ENCODE measurements at regions not wholly inside any gene's neighbourhood (a gene's known extent, or its start where the extent isn't known, plus 50 kb on each side); places are given as distances from the start of the nearest gene placed in this dataset.

DNA sequence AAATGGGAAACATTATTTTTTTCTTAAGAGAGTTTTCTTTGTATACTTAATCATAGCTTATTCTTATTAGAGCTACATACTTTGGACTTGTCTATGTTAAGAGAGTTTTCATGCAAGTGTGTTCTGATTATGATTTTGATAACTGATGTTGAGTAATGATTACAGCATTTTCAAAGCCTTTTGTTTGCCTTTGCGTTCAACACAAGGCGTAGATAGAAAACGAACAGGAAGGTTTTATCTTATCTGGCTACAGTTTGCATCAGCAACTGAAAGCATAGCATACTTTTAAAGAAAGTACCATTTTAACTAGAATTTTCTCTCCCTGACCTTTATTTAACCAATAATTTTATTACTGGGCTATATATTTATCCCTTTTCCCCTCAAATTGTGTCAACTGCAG is 51.6 kb upstream of the PDLIM5 start:
- Histone ChIP-seq H4K5ac (ENCODE audit: insufficient read length, low read depth, low read length) (no peak overlapping the region), H3K27ac (ENCODE audit: low read depth, low read length) (no peak overlapping the region), H3K23ac (ENCODE audit: insufficient read length) (no peak overlapping the region), H4K20me1 (replicated peaks in 1 of 2; ENCODE audit: control insufficient read depth in 1 of 2, insufficient read depth in 2 of 2, low read length in 2 of 2) (no peaks in the 10 kb centered on the region), H2BK12ac (ENCODE audit: low read depth, low read length) (no peak overlapping the region), H2AK5ac (ENCODE audit: low read depth, low read length) (no peak overlapping the region), H3K79me1 (ENCODE audit: low read depth, low read length) (no peaks in the 10 kb centered on the region), H3K9ac (replicated peaks in 1 of 4; ENCODE audit: extremely low read depth in 1 of 4, low read depth in 3 of 4, low read length in 3 of 4) (no peak overlapping the region), H2BK120ac (replicated peaks; ENCODE audit: low read depth, low read length) (no peak overlapping the region), H2AFZ (ENCODE audit: low read length) (no peak overlapping the region), H3K23me2 (ENCODE audit: low read depth, low read length) (no peaks in the 10 kb centered on the region), H3K9me3 (ENCODE audit: insufficient read depth in 2 of 2, low read depth in 1 of 2, low read length in 1 of 2) (no peaks in the 10 kb centered on the region; a peak in 1 of 4 replicates), H2BK15ac (ENCODE audit: low read length) (no peak overlapping the region), H3K4me3 (ENCODE audit: extremely low read depth in 1 of 4, insufficient read depth in 2 of 4, low read depth in 3 of 4, low read length in 4 of 4) (no peak overlapping the region), H3K4me1 (replicated peaks in 1 of 4; ENCODE audit: control insufficient read depth in 3 of 4, insufficient read depth in 4 of 4, low read length in 3 of 4) (no peaks in the 10 kb centered on the region), H3K4me2 (ENCODE audit: insufficient read depth in 1 of 2, low read depth in 2 of 2, low read length in 2 of 2) (no peak overlapping the region), H2BK20ac (ENCODE audit: low read length) (no peak overlapping the region), H3K14ac (ENCODE audit: insufficient read length) (no peak overlapping the region), H3K4ac (replicated peaks; ENCODE audit: insufficient read length, low read depth, low read length) (no peak overlapping the region), H3K18ac (ENCODE audit: extremely low read depth, low read length) (no peak overlapping the region), H3K36me3 (ENCODE audit: control insufficient read depth in 2 of 4, insufficient read depth in 4 of 4, low read length in 3 of 4) (no peaks in the 10 kb centered on the region), H3K27me3 (replicated peaks in 1 of 4; ENCODE audit: control insufficient read depth in 3 of 4, extremely low read depth in 1 of 4, insufficient read depth in 3 of 4, low read length in 3 of 4) (no peaks in the 10 kb centered on the region), H3K79me2 (ENCODE audit: control insufficient read depth in 1 of 2, insufficient read depth in 2 of 2, low read length in 2 of 2) (no peaks in the 10 kb centered on the region), H2BK5ac (ENCODE audit: low read depth, low read length) (no peak overlapping the region), H3K56ac (replicated peaks; ENCODE audit: insufficient read length, low read depth, low read length) (no peak overlapping the region), H4K91ac (replicated peaks; ENCODE audit: insufficient read length, low read length) (no peak overlapping the region), H4K8ac (ENCODE audit: extremely low read depth, insufficient read depth, low read length) (no peak overlapping the region)
- FAIRE-seq: no peak
- no peak for DNase-seq (ENCODE audit: low read depth in 1 of 2, low spot score in 2 of 2)
- 96% methylated on average over 3 of the region's 3 CpGs; no CpG with 5 or more reads in 1 of the 2 experiments for WGBS, 2 experiments (ENCODE audit: extremely low coverage in 1 of 2, insufficient coverage in 1 of 2, insufficient read length in 1 of 2, insufficient replicate concordance in 2 of 2, low coverage in 1 of 2, low lambda C conversion rate in 2 of 2, missing lambda C conversion rate in 1 of 2)
- no peak for TF ChIP-seq KDM5A (IDR thresholded peaks at IDR 0.05; ENCODE audit: low read length)
- TF ChIP-seq POU5F1 (IDR thresholded peaks at IDR 0.05; ENCODE audit: low read depth, low read length): no peak
- TF ChIP-seq, protein P1, sequence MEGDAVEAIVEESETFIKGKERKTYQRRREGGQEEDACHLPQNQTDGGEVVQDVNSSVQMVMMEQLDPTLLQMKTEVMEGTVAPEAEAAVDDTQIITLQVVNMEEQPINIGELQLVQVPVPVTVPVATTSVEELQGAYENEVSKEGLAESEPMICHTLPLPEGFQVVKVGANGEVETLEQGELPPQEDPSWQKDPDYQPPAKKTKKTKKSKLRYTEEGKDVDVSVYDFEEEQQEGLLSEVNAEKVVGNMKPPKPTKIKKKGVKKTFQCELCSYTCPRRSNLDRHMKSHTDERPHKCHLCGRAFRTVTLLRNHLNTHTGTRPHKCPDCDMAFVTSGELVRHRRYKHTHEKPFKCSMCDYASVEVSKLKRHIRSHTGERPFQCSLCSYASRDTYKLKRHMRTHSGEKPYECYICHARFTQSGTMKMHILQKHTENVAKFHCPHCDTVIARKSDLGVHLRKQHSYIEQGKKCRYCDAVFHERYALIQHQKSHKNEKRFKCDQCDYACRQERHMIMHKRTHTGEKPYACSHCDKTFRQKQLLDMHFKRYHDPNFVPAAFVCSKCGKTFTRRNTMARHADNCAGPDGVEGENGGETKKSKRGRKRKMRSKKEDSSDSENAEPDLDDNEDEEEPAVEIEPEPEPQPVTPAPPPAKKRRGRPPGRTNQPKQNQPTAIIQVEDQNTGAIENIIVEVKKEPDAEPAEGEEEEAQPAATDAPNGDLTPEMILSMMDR (IDR thresholded peaks at IDR 0.05; ENCODE audit: control extremely low read depth in 1 of 3, insufficient read depth in 1 of 3, low read depth in 1 of 3, low read length in 3 of 3): no peak
- TF ChIP-seq, protein P2, sequence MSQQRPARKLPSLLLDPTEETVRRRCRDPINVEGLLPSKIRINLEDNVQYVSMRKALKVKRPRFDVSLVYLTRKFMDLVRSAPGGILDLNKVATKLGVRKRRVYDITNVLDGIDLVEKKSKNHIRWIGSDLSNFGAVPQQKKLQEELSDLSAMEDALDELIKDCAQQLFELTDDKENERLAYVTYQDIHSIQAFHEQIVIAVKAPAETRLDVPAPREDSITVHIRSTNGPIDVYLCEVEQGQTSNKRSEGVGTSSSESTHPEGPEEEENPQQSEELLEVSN (IDR thresholded peaks at IDR 0.05): no peak
- TF ChIP-seq CTBP2 (IDR thresholded peaks at IDR 0.05; ENCODE audit: borderline replicate concordance, insufficient read depth, insufficient read length, low read length): no peak
- ChIA-PET POLR2A (ENCODE audit: partially characterized antibody) (no interaction called here), CTCF (ENCODE audit: partially characterized antibody) (interaction anchor here (1.8 kb wide), 1 partner anchor 9 kb away, joined by 5 read pairs; no protein-coding TSS in a partner anchor)

All from H1 (cell line).